Testis (tissue), 2 donors: ENCODE measurements at regions not wholly inside any gene's neighbourhood (a gene's known extent, or its start where the extent isn't known, plus 50 kb on each side); places are given as distances from the start of the nearest gene placed in this dataset.

Source experiments
- DNase-seq: peaks from one replicate; pipeline ENCODE4 v3.0.0-alpha.2; 2019
- H3K27ac ChIP-seq, 2 donors: fragments of 200-600 bp; sonication (generic); one replicate each; pipeline ENCODE4 v1.5.1; 2019
- H3K27me3 ChIP-seq: fragments of 200-600 bp; sonication (generic); one replicate; pipeline ENCODE4 v1.5.1; 2019
- H3K36me3 ChIP-seq: fragments of 200-600 bp; sonication (generic); one replicate; pipeline ENCODE4 v1.5.1; 2017; ENCODE audit warnings: low read depth; ENCODE audit errors: missing control alignments
- H3K4me1 ChIP-seq: fragments of 200-600 bp; sonication (generic); one replicate; pipeline ENCODE4 v1.5.1; 2019
- H3K4me3 ChIP-seq, 2 donors: fragments of 200-600 bp; sonication (generic); one replicate each; pipeline ENCODE4 v1.5.1; 2017 to 2019
- H3K9me3 ChIP-seq: fragments of 200-600 bp; sonication (generic); one replicate; pipeline ENCODE4 v1.5.1; 2017
- POLR2A ChIP-seq: fragments of 450-650 bp; IDR thresholded peaks from one replicate; pipeline ENCODE4 v1.6.1; 2017; ENCODE audit warnings: antibody characterized with exemption, mild to moderate bottlenecking, moderate library complexity
- WGBS, 2 donors: methylation state at CpG; one replicate each; pipeline ENCODE4 v1.1.5; 2018; 5-methylcytosine and 5-hydroxymethylcytosine counted together
- intact Hi-C: fragments of 100-400 bp; cut with DNase I; formaldehyde crosslinking; loops from one replicate; pipeline ENCODE4 v1.15.1; 2023; ENCODE audit warnings: low total_unique reads
- TF ChIP-seq, protein P1 (sequence below), 3 experiments: fragments of 450-650 bp in 2 of 3; fragments of 200-600 bp in 1 of 3; sonication (generic) in 1 of 3; IDR thresholded peaks; one replicate each; pipeline ENCODE4 v1.5.1; 2016 to 2019; ENCODE audit warnings: antibody characterized with exemption in 3 of 3, mild to moderate bottlenecking in 2 of 3, moderate library complexity in 1 of 3

DNA sequence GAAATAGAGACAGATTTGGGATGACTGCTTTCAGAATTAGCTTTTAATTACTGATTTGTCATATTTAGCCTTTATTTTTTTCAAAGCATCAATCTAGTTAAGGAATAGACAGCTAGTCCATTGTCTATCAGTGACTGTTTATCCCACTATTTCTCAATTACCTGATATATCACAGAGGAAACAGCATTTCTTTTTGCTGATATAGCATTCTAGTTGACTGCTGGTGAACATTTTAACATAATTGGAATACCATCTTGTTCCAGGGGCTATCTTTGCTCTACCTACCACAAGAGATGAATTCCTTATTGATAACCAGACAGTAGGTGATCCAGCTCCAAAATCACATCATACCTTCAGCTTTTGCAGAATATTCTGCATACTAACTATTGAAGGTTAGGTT lies 982.7 kb downstream of the SQOR start:
- Histone ChIP-seq H3K4me3 (no peak overlapping the region), H3K27me3 (no peaks in the 10 kb centered on the region), H3K4me1 (no peaks in the 10 kb centered on the region), H3K27ac (no peak overlapping the region), H3K9me3 (no peaks in the 10 kb centered on the region), H3K36me3 (no peaks in the 10 kb centered on the region)
- no peak for DNase-seq
- intact Hi-C loops, result no loop called here
- no peak for TF ChIP-seq POLR2A
- TF ChIP-seq, protein P1, sequence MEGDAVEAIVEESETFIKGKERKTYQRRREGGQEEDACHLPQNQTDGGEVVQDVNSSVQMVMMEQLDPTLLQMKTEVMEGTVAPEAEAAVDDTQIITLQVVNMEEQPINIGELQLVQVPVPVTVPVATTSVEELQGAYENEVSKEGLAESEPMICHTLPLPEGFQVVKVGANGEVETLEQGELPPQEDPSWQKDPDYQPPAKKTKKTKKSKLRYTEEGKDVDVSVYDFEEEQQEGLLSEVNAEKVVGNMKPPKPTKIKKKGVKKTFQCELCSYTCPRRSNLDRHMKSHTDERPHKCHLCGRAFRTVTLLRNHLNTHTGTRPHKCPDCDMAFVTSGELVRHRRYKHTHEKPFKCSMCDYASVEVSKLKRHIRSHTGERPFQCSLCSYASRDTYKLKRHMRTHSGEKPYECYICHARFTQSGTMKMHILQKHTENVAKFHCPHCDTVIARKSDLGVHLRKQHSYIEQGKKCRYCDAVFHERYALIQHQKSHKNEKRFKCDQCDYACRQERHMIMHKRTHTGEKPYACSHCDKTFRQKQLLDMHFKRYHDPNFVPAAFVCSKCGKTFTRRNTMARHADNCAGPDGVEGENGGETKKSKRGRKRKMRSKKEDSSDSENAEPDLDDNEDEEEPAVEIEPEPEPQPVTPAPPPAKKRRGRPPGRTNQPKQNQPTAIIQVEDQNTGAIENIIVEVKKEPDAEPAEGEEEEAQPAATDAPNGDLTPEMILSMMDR (IDR thresholded peaks at IDR 0.05), result no peak

GRCh38 chr15:46618984-46619383 lies 984.2 kb downstream of the SQOR start:
- no peaks in the 10 kb centered on the region for H3K36me3 ChIP-seq
- H3K4me3 ChIP-seq, result no peak overlapping the region
- no peaks in the 10 kb centered on the region for H3K4me1 ChIP-seq
- WGBS, 2 donors, result 45 to 68% methylated on average over 2 of the region's 2 CpGs
- no peak overlapping the region for H3K27ac ChIP-seq
- intact Hi-C loops, result no loop called here
- no peak for DNase-seq
- H3K27me3 ChIP-seq, result no peaks in the 10 kb centered on the region
- TF ChIP-seq, protein P1 (IDR thresholded peaks at IDR 0.05), result no peak
- no peak for TF ChIP-seq POLR2A
- H3K9me3 ChIP-seq, result no peaks in the 10 kb centered on the region

DNA sequence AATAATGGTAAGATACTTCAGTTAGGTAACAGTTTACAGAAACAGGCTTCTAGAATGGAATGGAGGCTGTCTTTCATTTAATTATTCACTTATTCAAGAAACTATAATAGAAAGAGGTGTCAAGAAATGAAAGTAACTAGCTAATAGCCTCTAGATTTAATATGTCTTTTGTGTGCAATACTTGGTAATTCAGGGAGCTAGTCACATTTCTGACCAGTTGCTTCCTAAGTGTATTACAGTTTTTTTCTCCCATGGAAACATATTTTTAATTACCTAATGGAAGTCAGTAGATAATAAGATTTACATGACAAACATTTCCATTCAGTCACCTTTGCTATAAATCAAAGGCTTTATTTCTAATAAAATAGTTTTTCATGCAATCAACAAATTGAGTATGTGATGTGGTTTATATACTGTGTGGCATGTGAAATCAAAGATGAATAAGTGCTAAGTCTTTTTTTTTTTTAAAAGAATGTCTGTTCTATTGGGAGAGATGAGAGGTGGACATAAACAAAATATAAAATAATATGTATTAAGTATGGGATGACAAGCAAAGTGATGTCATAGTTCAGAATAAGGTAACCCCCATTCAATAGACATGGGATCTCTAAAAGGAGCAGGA lies 985.7 kb downstream of the SQOR start:
- no peaks in the 10 kb centered on the region for H3K36me3 ChIP-seq
- no peaks in the 10 kb centered on the region for H3K9me3 ChIP-seq
- no peak overlapping the region for H3K4me3 ChIP-seq
- TF ChIP-seq, protein P1 (IDR thresholded peaks at IDR 0.05), result no peak
- no peak for TF ChIP-seq POLR2A
- H3K27me3 ChIP-seq, result no peaks in the 10 kb centered on the region
- H3K4me1 ChIP-seq, result no peaks in the 10 kb centered on the region
- DNase-seq, result no peak
- no peak overlapping the region for H3K27ac ChIP-seq
- intact Hi-C loops, result no loop called here

DNA sequence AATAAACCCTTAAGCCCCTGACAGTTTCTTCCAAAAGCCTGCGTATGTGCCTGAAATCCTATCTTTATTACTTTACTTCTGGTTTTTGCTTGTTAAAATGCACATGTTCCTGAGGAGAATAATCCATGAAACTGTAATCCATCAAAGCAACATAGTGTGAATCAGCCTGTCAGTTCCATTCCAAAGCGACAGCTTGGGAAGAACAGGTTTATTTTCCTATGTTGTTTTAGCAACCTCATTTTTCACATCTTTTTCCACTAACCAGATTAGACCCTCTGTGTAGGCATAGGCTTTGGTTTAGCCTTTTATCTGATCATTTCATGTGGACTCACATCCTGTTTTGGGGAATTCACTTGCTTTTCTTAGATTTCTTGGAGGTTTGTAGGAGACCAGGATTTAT lies 988.0 kb downstream of the SQOR start:
- no peaks in the 10 kb centered on the region for H3K9me3 ChIP-seq
- TF ChIP-seq POLR2A, result no peak
- TF ChIP-seq, protein P1 (IDR thresholded peaks at IDR 0.05), result no peak
- H3K36me3 ChIP-seq, result no peaks in the 10 kb centered on the region
- 76 to 80% methylated on average over 2 of the region's 2 CpGs for WGBS, 2 donors
- no peak overlapping the region for H3K27ac ChIP-seq
- intact Hi-C loops, result no loop called here
- H3K4me3 ChIP-seq, result no peak overlapping the region
- no peaks in the 10 kb centered on the region for H3K27me3 ChIP-seq
- DNase-seq, result no peak
- no peaks in the 10 kb centered on the region for H3K4me1 ChIP-seq

DNA sequence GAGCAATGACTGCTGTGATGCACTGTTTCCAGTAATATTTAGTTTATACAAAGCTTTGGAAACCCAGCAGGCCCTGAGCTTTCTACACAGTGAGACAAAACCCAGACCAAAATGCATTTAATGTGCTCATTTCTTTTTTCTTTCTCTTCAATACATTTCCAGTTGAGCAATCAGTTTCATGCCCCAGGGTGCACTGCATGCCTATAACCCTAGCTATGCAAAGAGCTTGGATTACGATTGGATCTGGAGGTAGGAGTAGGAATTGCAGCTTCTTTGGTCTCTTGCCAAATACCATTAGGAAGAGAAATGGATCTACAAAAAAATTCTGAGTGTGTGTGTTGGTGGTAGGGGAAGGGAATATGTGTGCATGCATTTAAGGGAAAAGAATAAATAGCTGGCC lies 1001.4 kb downstream of the SQOR start:
- WGBS, 2 donors, result 41 to 63% methylated on average over 1 of the region's 1 CpG
- DNase-seq, result no peak
- no peak overlapping the region for H3K27ac ChIP-seq
- no peaks in the 10 kb centered on the region for H3K9me3 ChIP-seq
- TF ChIP-seq, protein P1 (IDR thresholded peaks at IDR 0.05), result no peak
- no peak for TF ChIP-seq POLR2A
- H3K4me1 ChIP-seq, result peaks cover 3% of the 10 kb centered on the region
- no peaks in the 10 kb centered on the region for H3K36me3 ChIP-seq
- intact Hi-C loops, result no loop called here
- no peaks in the 10 kb centered on the region for H3K27me3 ChIP-seq
- no peak overlapping the region for H3K4me3 ChIP-seq
